IMR-90 (cell line): ENCODE measurements at regions not wholly inside any gene's neighbourhood (a gene's known extent, or its start where the extent isn't known, plus 50 kb on each side); places are given as distances from the start of the nearest gene placed in this dataset.

ENCODE experiments used
- ATAC-seq: fragments of 200-7000 bp; cut with Tn5 transposase; 2 replicates; pipeline ENCODE4 v1.9.1; 2020; ENCODE audit warnings: low read depth, mild to moderate bottlenecking, moderate library complexity
- BruUV-seq: library from RNA; stranded (reverse); fragments of 400-500 nt; replicated peaks from 2 replicates; lab custom pipeline; 2021; lab: Mats Ljungman, UMichigan
- CTCF ChIA-PET: fragments of 300-600 bp; formaldehyde crosslinking; extraction: SDS; loops from one replicate; lab custom pipeline; 2021; ENCODE audit warnings: antibody characterized with exemption; lab: Yijun Ruan, JAX
- POLR2A ChIA-PET: fragments of 300-600 bp; sonication (Branson Sonifier 250); formaldehyde crosslinking; loops from one replicate; lab custom pipeline; 2022; ENCODE audit warnings: antibody characterized with exemption; ENCODE audit not compliant: unreplicated experiment; lab: Charles Lee
- DNase-seq: peaks from one replicate; pipeline ENCODE4 v3.0.0; 2013
- H2AFZ ChIP-seq: replicated peaks from 2 replicates; pipeline ENCODE3; 2013; ENCODE audit warnings: low read length, mild to moderate bottlenecking; ENCODE audit not compliant: poor library complexity
- H2AK5ac ChIP-seq: 2 replicates; pipeline ENCODE4 v1.6.1; 2013; ENCODE audit warnings: low read depth, low read length, inconsistent platforms
- H2AK9ac ChIP-seq: replicated peaks from 2 replicates; pipeline ENCODE3; 2013; ENCODE audit warnings: mild to moderate bottlenecking, low read depth, low read length, moderate library complexity; ENCODE audit not compliant: poor library complexity
- H2BK120ac ChIP-seq: 2 replicates; pipeline ENCODE4 v1.6.1; 2013; ENCODE audit warnings: low read depth, low read length, inconsistent platforms
- H2BK15ac ChIP-seq: 3 replicates; pipeline ENCODE4 v1.6.1; 2013; ENCODE audit warnings: low read depth, low read length, inconsistent platforms
- H2BK20ac ChIP-seq: 2 replicates; pipeline ENCODE4 v1.6.1; 2013; ENCODE audit warnings: low read depth, mild to moderate bottlenecking, inconsistent platforms, low read length, moderate library complexity
- H2BK5ac ChIP-seq: 2 replicates; pipeline ENCODE4 v1.6.1; 2013; ENCODE audit warnings: mild to moderate bottlenecking, low read depth, low read length, inconsistent platforms; ENCODE audit not compliant: poor library complexity, severe bottlenecking
- H3K14ac ChIP-seq: replicated peaks from 2 replicates; pipeline ENCODE4 v1.6.1; 2013; ENCODE audit warnings: low read depth, low read length, inconsistent platforms
- H3K18ac ChIP-seq: 2 replicates; pipeline ENCODE4 v1.6.1; 2013; ENCODE audit warnings: low read depth, low read length, control low read depth
- H3K23ac ChIP-seq: 2 replicates; pipeline ENCODE4 v1.6.1; 2013; ENCODE audit warnings: low read depth, low read length, inconsistent platforms
- H3K27ac ChIP-seq: 2 replicates; pipeline ENCODE4 v1.5.1; 2013; ENCODE audit warnings: mild to moderate bottlenecking, control low read depth, low read length; ENCODE audit not compliant: insufficient read depth
- H3K27me3 ChIP-seq: 2 replicates; pipeline ENCODE4 v1.6.1; 2013; ENCODE audit warnings: low read length; ENCODE audit not compliant: control insufficient read depth, insufficient read depth
- H3K36me3 ChIP-seq: 2 replicates; pipeline ENCODE4 v1.6.1; 2013; ENCODE audit warnings: low read length, mixed read lengths; ENCODE audit not compliant: control insufficient read depth, insufficient read depth
- H3K4ac ChIP-seq: 2 replicates; pipeline ENCODE4 v1.6.1; 2013; ENCODE audit warnings: low read depth, low read length, inconsistent platforms
- H3K4me1 ChIP-seq: 2 replicates; pipeline ENCODE4 v1.6.1; 2013; ENCODE audit warnings: low read length, mixed read lengths; ENCODE audit not compliant: control insufficient read depth, insufficient read depth
- H3K4me2 ChIP-seq: 2 replicates; pipeline ENCODE4 v1.6.1; 2013; ENCODE audit warnings: low read depth, mild to moderate bottlenecking, control low read depth, low read length, moderate library complexity
- H3K4me3 ChIP-seq: 2 replicates; pipeline ENCODE4 v1.5.1; 2013; ENCODE audit warnings: low read depth, mild to moderate bottlenecking, control low read depth, low read length, moderate library complexity; ENCODE audit not compliant: insufficient read depth
- H3K56ac ChIP-seq: 2 replicates; pipeline ENCODE4 v1.6.1; 2013; ENCODE audit warnings: low read length, inconsistent platforms; ENCODE audit not compliant: insufficient read depth; ENCODE audit errors: extremely low read depth
- H3K79me1 ChIP-seq, 2 experiments: 2 replicates each; pipeline ENCODE4 v1.6.1; 2013; ENCODE audit warnings: low read length in 2 of 2, inconsistent platforms in 1 of 2, low read depth in 1 of 2
- H3K9ac ChIP-seq: 2 replicates; pipeline ENCODE4 v1.6.1; 2013; ENCODE audit warnings: low read depth, low read length, control low read depth
- H3K9me1 ChIP-seq: 2 replicates; pipeline ENCODE4 v1.6.1; 2013; ENCODE audit warnings: low read length, inconsistent platforms; ENCODE audit not compliant: insufficient read depth
- H3K9me3 ChIP-seq: 2 replicates; pipeline ENCODE4 v1.6.1; 2013; ENCODE audit warnings: low read length; ENCODE audit not compliant: control insufficient read depth, insufficient read depth
- H4K20me1 ChIP-seq: 2 replicates; pipeline ENCODE4 v1.6.1; 2013; ENCODE audit warnings: low read length, inconsistent platforms; ENCODE audit not compliant: insufficient read depth
- H4K5ac ChIP-seq: 2 replicates; pipeline ENCODE4 v1.6.1; 2013; ENCODE audit warnings: mild to moderate bottlenecking, low read depth, low read length, control low read depth
- H4K8ac ChIP-seq, 2 experiments: 2 replicates each; pipeline ENCODE4 v1.6.1; 2013; ENCODE audit warnings: low read depth in 2 of 2, low read length in 2 of 2, control low read depth in 1 of 2, inconsistent platforms in 1 of 2
- H4K91ac ChIP-seq: 2 replicates; pipeline ENCODE4 v1.6.1; 2013; ENCODE audit warnings: low read depth, low read length, inconsistent platforms; ENCODE audit not compliant: insufficient read depth
- BHLHE40 ChIP-seq: fragments of 150-350 bp; IDR thresholded peaks from 2 replicates; pipeline ENCODE4 v1.6.1; 2016; ENCODE audit warnings: mild to moderate bottlenecking, low read depth, low read length
- CEBPB ChIP-seq: IDR thresholded peaks from 2 replicates; pipeline ENCODE4 v1.6.1; 2012; ENCODE audit warnings: low read depth, low read length, improper control_type of control experiment
- FOS ChIP-seq: fragments of 150-350 bp; IDR thresholded peaks from 2 replicates; pipeline ENCODE4 v1.6.1; 2016; ENCODE audit warnings: low read depth, low read length
- NFE2L2 ChIP-seq: fragments of 150-350 bp; IDR thresholded peaks from 2 replicates; pipeline ENCODE4 v1.6.1; 2016; ENCODE audit warnings: low read depth, mild to moderate bottlenecking, low read length
- POLR2A ChIP-seq: IDR thresholded peaks from 2 replicates; pipeline ENCODE4 v1.6.1; 2012; ENCODE audit warnings: mild to moderate bottlenecking, low read depth, low read length
- SMC3 ChIP-seq: fragments of 150-350 bp; IDR thresholded peaks from 2 replicates; pipeline ENCODE4 v1.6.1; 2016; ENCODE audit warnings: low read depth, mild to moderate bottlenecking, antibody characterized with exemption, low read length, moderate library complexity
- WGBS, 2 experiments: methylation state at CpG; one replicate each; pipeline versions ENCODE4 v1.1.5 to v1.1.7; 2013; ENCODE audit warnings: missing lambda C conversion rate in 2 of 2; ENCODE audit not compliant: insufficient read length in 1 of 2; ENCODE audit errors: extremely low coverage in 2 of 2; 5-methylcytosine and 5-hydroxymethylcytosine counted together
- dilution Hi-C: fragments of 300-500 bp; cut with HindIII; formaldehyde crosslinking; loops from one replicate; pipeline ENCODE4 v1.14.3; 2018; ENCODE audit warnings: low sequenced_read_pairs; ENCODE audit not compliant: unreplicated experiment
- in situ Hi-C: fragments of 300-500 bp; cut with MboI; formaldehyde crosslinking; loops from 3 replicates; pipeline ENCODE4 v1.14.3; 2019; ENCODE audit warnings: low sequenced_read_pairs, inconsistent platforms, mixed read lengths
- intact Hi-C: fragments of 100-400 bp; cut with micrococcal nuclease; formaldehyde crosslinking; loops from 2 replicates; pipeline ENCODE4 v1.10.0; 2022

DNA sequence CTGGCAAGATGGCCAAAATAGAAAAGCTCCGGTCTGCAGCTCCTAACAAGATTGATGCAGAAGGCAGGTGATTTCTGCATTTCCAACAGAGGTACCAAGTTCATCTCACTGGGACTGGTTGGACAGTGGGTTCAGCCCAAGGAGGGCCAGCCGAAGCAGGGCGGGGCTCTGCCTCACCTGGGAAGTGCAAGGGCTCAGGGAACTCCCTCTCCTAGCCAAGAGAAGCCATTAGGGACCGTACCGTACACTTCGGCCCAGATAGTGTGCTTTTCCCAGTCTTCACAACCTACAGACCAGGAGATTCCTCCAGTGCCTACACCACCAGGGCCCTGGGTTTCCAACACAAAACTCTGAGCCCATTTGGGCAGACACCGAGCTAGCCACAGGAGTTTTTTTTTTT is 277.8 kb downstream of the SLCO4C1 start:
- in situ Hi-C loops: no loop called here
- no peaks in the 10 kb centered on the region for H3K27me3 ChIP-seq
- no TSS peak for BruUV-seq
- no peak overlapping the region for H3K4me3 ChIP-seq
- H2BK20ac ChIP-seq: no peak overlapping the region
- H4K5ac ChIP-seq: no peak overlapping the region
- no peak overlapping the region for H3K23ac ChIP-seq
- peaks cover 6% of the 10 kb centered on the region; the same call in 1 of the 2 replicates for H3K9me3 ChIP-seq
- no peak overlapping the region for H2AFZ ChIP-seq
- DNase-seq (no peak), ATAC-seq (no peak)
- intact Hi-C loops: no loop called here
- POLR2A ChIA-PET: no interaction called here
- no peak overlapping the region for H2BK120ac ChIP-seq
- dilution Hi-C loops: no loop called here
- H3K18ac ChIP-seq: no peak overlapping the region
- H3K56ac ChIP-seq: no peak overlapping the region
- H2BK15ac ChIP-seq: no peak overlapping the region
- CTCF ChIA-PET: no interaction called here
- H3K9me1 ChIP-seq: no peaks in the 10 kb centered on the region
- H2AK9ac ChIP-seq: no peak overlapping the region
- TF ChIP-seq BHLHE40 (no peak), CEBPB (no peak), NFE2L2 (no peak), POLR2A (no peak), SMC3 (no peak), FOS (no peak)
- H2BK5ac ChIP-seq: no peak overlapping the region
- no peak overlapping the region for H3K4me2 ChIP-seq
- H3K9ac ChIP-seq: no peak overlapping the region
- H3K79me1 ChIP-seq: no peaks in the 10 kb centered on the region
- no peaks in the 10 kb centered on the region for H4K20me1 ChIP-seq
- no peak overlapping the region for H3K4ac ChIP-seq
- H3K4me1 ChIP-seq: no peaks in the 10 kb centered on the region
- H3K36me3 ChIP-seq: no peaks in the 10 kb centered on the region
- H2AK5ac ChIP-seq: no peak overlapping the region
- H4K91ac ChIP-seq: no peak overlapping the region
- WGBS, 2 experiments: 80% methylated on average over 1 of the region's 7 CpGs; no CpG with 5 or more reads in 1 of the 2 experiments
- no peak overlapping the region for H3K14ac ChIP-seq
- H3K27ac ChIP-seq: no peak overlapping the region
- no peak overlapping the region for H4K8ac ChIP-seq
